C4-2B (cell line): ENCODE measurements at regions not wholly inside any gene's neighbourhood (a gene's known extent, or its start where the extent isn't known, plus 50 kb on each side); places are given as distances from the start of the nearest gene placed in this dataset.

ENCODE experiments used
- ZFX ChIP-seq: fragments of 450-650 bp; IDR thresholded peaks from 2 replicates; pipeline ENCODE4 v1.6.1; 2017
- TF ChIP-seq, protein P1 (sequence below): fragments of 450-650 bp; conservative IDR thresholded peaks from 2 replicates; pipeline ENCODE4 v1.5.1; 2017; ENCODE audit warnings: mild to moderate bottlenecking

DNA sequence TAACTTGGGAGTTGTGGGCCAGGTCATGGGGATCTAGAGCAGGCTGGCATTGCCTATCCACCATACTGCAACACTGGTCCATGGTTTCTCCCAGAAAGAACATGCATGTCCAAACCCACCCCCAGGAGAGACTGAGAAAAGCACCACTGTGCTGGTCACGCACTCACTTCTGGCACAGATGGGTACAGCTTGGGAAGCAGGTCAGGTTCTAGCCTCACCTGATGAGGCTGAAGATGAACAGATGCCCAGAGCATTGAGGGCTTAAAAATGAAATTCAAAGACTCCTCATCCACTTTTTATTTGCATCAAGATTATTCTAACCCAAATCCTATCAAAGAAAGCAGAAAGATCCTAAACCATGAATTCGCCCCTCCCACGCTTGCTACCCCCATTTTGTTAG, 125.9 kb upstream of the RAI2 start:
- TF ChIP-seq, protein P1, sequence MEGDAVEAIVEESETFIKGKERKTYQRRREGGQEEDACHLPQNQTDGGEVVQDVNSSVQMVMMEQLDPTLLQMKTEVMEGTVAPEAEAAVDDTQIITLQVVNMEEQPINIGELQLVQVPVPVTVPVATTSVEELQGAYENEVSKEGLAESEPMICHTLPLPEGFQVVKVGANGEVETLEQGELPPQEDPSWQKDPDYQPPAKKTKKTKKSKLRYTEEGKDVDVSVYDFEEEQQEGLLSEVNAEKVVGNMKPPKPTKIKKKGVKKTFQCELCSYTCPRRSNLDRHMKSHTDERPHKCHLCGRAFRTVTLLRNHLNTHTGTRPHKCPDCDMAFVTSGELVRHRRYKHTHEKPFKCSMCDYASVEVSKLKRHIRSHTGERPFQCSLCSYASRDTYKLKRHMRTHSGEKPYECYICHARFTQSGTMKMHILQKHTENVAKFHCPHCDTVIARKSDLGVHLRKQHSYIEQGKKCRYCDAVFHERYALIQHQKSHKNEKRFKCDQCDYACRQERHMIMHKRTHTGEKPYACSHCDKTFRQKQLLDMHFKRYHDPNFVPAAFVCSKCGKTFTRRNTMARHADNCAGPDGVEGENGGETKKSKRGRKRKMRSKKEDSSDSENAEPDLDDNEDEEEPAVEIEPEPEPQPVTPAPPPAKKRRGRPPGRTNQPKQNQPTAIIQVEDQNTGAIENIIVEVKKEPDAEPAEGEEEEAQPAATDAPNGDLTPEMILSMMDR, result no peak
- no peak for TF ChIP-seq ZFX
